ENCODE measurements at regions not wholly inside any gene's neighbourhood (a gene's known extent, or its start where the extent isn't known, plus 50 kb on each side); places are given as distances from the start of the nearest gene placed in this dataset.

GRCh38 chr16:86096850-86097249 lies 197.9 kb downstream of the IRF8 start:
- DNase-seq: no peak
- no peak overlapping the region for H3K4me3 Mint-ChIP-seq
- no peak overlapping the region for H3K27ac Mint-ChIP-seq
- peaks cover 42% of the 10 kb centered on the region for H3K27me3 Mint-ChIP-seq (ENCODE audit: low read depth, poor library complexity)
- peaks cover 32% of the 10 kb centered on the region for H3K4me1 Mint-ChIP-seq
- H3K36me3 Mint-ChIP-seq (ENCODE audit: low read depth): no peaks in the 10 kb centered on the region
- TF ChIP-seq CTCF (IDR thresholded peaks at IDR 0.05): no peak
- H3K9me3 Mint-ChIP-seq: peaks cover 16% of the 10 kb centered on the region

- no peak overlapping the region for H3K27ac Mint-ChIP-seq
- H3K4me1 Mint-ChIP-seq: peaks cover 37% of the 10 kb centered on the region
- H3K27me3 Mint-ChIP-seq (ENCODE audit: low read depth, poor library complexity): peaks cover 28% of the 10 kb centered on the region
- H3K36me3 Mint-ChIP-seq (ENCODE audit: low read depth): no peaks in the 10 kb centered on the region
- H3K4me3 Mint-ChIP-seq: no peak overlapping the region
- H3K9me3 Mint-ChIP-seq: peaks cover 26% of the 10 kb centered on the region
- no peak for DNase-seq
- TF ChIP-seq CTCF (IDR thresholded peaks at IDR 0.05): no peak
These were observed 200.4 kb downstream of the IRF8 start for GRCh38 chr16:86099326-86099725.

GRCh38 chr16:86100205-86101136 lies 201.5 kb downstream of the IRF8 start:
- H3K27me3 Mint-ChIP-seq (ENCODE audit: low read depth, poor library complexity): peaks cover 25% of the 10 kb centered on the region
- DNase-seq: peak; percentile 56
- peaks cover 37% of the 10 kb centered on the region for H3K4me1 Mint-ChIP-seq
- H3K36me3 Mint-ChIP-seq (ENCODE audit: low read depth): no peaks in the 10 kb centered on the region
- H3K4me3 Mint-ChIP-seq: no peak overlapping the region
- peaks cover 26% of the 10 kb centered on the region for H3K9me3 Mint-ChIP-seq
- no peak overlapping the region for H3K27ac Mint-ChIP-seq
- no peak for TF ChIP-seq CTCF (IDR thresholded peaks at IDR 0.05)

GRCh38 chr16:86101137-86101896 lies 202.4 kb downstream of the IRF8 start:
- Mint-ChIP-seq H3K9me3 (peaks cover 25% of the 10 kb centered on the region), H3K4me3 (no peak overlapping the region), H3K27me3 (ENCODE audit: low read depth, poor library complexity) (peaks cover 20% of the 10 kb centered on the region), H3K27ac (no peak overlapping the region), H3K4me1 (peaks cover 37% of the 10 kb centered on the region), H3K36me3 (ENCODE audit: low read depth) (no peaks in the 10 kb centered on the region)
- peak; percentile 33 for DNase-seq
- TF ChIP-seq CTCF (IDR thresholded peaks at IDR 0.05): no peak

GRCh38 chr16:86101897-86102157 lies 202.9 kb downstream of the IRF8 start:
- peaks cover 37% of the 10 kb centered on the region for H3K4me1 Mint-ChIP-seq
- no peak for DNase-seq
- no peak for TF ChIP-seq CTCF (IDR thresholded peaks at IDR 0.05)
- peaks cover 15% of the 10 kb centered on the region for H3K27me3 Mint-ChIP-seq (ENCODE audit: low read depth, poor library complexity)
- peaks cover 20% of the 10 kb centered on the region for H3K9me3 Mint-ChIP-seq
- H3K36me3 Mint-ChIP-seq (ENCODE audit: low read depth): no peaks in the 10 kb centered on the region
- H3K4me3 Mint-ChIP-seq: no peak overlapping the region
- no peak overlapping the region for H3K27ac Mint-ChIP-seq

Measured in nephron progenitor cell (in vitro differentiated cells).